Neural progenitor cell (in vitro differentiated cells): ENCODE measurements at regions not wholly inside any gene's neighbourhood (a gene's known extent, or its start where the extent isn't known, plus 50 kb on each side); places are given as distances from the start of the nearest gene placed in this dataset.

ENCODE experiments used
- DNase-seq: peaks from one replicate; pipeline ENCODE4 v3.0.0-alpha.2; 2016; ENCODE audit warnings: low spot score
- H2AFZ ChIP-seq: fragments of 200-600 bp; sonication (generic); replicated peaks from 2 replicates; pipeline ENCODE4 v1.6.1; 2016; ENCODE audit warnings: antibody characterized with exemption
- H3F3A ChIP-seq: fragments of 200-600 bp; sonication (generic); 2 replicates; pipeline ENCODE4 v1.6.1; 2016; ENCODE audit warnings: antibody characterized with exemption, low read depth
- H3K27ac ChIP-seq: fragments of 200-600 bp; sonication (generic); 2 replicates; pipeline ENCODE4 v1.5.1; 2016; ENCODE audit warnings: mild to moderate bottlenecking
- H3K27me3 ChIP-seq: fragments of 200-600 bp; sonication (generic); 2 replicates; pipeline ENCODE4 v1.6.1; 2016; ENCODE audit warnings: mild to moderate bottlenecking, moderate library complexity
- H3K36me3 ChIP-seq: fragments of 200-600 bp; sonication (generic); 2 replicates; pipeline ENCODE4 v1.5.1; 2016
- H3K4me1 ChIP-seq: fragments of 200-600 bp; sonication (generic); 2 replicates; pipeline ENCODE4 v1.6.1; 2016; ENCODE audit warnings: mixed run types
- H3K4me2 ChIP-seq: fragments of 200-600 bp; sonication (generic); 2 replicates; pipeline ENCODE4 v1.6.1; 2016
- H3K4me3 ChIP-seq: fragments of 200-600 bp; sonication (generic); 2 replicates; pipeline ENCODE4 v1.5.1; 2016
- H3K79me2 ChIP-seq: fragments of 200-600 bp; sonication (generic); 2 replicates; pipeline ENCODE4 v1.6.1; 2016; ENCODE audit warnings: low read depth
- H3K9ac ChIP-seq: fragments of 200-600 bp; sonication (generic); 2 replicates; pipeline ENCODE4 v1.6.1; 2016
- H3K9me3 ChIP-seq: fragments of 200-600 bp; sonication (generic); 2 replicates; pipeline ENCODE4 v1.5.1; 2016; ENCODE audit warnings: low read depth
- H4K20me1 ChIP-seq: fragments of 200-600 bp; sonication (generic); 2 replicates; pipeline ENCODE4 v1.6.1; 2016; ENCODE audit warnings: low read depth
- H3K27ac Mint-ChIP-seq: 3 replicates; pipeline ENCODE4 v1.8.0; 2021; ENCODE audit warnings: mixed read lengths
- H3K27me3 Mint-ChIP-seq: 2 replicates; pipeline ENCODE4 v1.8.0; 2022; ENCODE audit warnings: low read depth, mild to moderate bottlenecking, inconsistent platforms, moderate library complexity, mixed read lengths; ENCODE audit not compliant: insufficient read depth
- H3K36me3 Mint-ChIP-seq: 3 replicates; pipeline ENCODE4 v1.8.0; 2021; ENCODE audit warnings: mixed read lengths
- H3K4me1 Mint-ChIP-seq: 3 replicates; pipeline ENCODE4 v1.8.0; 2021; ENCODE audit warnings: mixed read lengths
- H3K4me3 Mint-ChIP-seq: 3 replicates; pipeline ENCODE4 v1.8.0; 2021; ENCODE audit warnings: mild to moderate bottlenecking, moderate library complexity, mixed read lengths
- H3K9me3 Mint-ChIP-seq: 3 replicates; pipeline ENCODE4 v1.8.0; 2020; ENCODE audit warnings: mixed read lengths
- EZH2 ChIP-seq: fragments of 200-600 bp; sonication (generic); IDR thresholded peaks from 2 replicates; pipeline ENCODE4 v1.6.1; 2017; ENCODE audit warnings: antibody characterized with exemption, mild to moderate bottlenecking, moderate library complexity
- EZH2phosphoT487 ChIP-seq: fragments of 200-600 bp; sonication (generic); IDR thresholded peaks from 2 replicates; pipeline ENCODE4 v1.6.1; 2017; ENCODE audit warnings: antibody characterized with exemption
- TF ChIP-seq, protein P1 (sequence below): fragments of 200-600 bp; sonication (generic); IDR thresholded peaks from 2 replicates; pipeline ENCODE4 v1.5.1; 2017; ENCODE audit warnings: antibody characterized with exemption, mild to moderate bottlenecking

DNA sequence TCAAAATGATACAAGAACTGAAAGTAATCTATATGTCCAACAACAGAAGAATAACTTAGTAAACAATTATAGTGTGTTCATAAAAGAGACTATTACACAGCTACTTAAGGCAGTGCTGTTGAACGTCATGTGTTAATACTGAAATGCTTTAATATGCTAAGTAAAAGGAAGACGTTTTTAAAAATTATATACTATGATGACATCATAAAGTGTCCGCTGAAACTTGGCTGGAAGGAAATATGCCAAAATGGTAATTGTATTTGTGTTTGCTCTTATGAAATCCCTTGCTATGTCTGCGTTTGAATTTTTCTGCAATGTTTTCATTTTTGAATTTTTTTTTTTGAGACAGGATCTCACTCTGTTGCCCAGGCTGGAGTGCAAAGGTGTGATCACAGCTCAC lies 679.3 kb downstream of the DHX35 start:
- TF ChIP-seq EZH2phosphoT487 (no peak), EZH2 (no peak)
- TF ChIP-seq, protein P1, sequence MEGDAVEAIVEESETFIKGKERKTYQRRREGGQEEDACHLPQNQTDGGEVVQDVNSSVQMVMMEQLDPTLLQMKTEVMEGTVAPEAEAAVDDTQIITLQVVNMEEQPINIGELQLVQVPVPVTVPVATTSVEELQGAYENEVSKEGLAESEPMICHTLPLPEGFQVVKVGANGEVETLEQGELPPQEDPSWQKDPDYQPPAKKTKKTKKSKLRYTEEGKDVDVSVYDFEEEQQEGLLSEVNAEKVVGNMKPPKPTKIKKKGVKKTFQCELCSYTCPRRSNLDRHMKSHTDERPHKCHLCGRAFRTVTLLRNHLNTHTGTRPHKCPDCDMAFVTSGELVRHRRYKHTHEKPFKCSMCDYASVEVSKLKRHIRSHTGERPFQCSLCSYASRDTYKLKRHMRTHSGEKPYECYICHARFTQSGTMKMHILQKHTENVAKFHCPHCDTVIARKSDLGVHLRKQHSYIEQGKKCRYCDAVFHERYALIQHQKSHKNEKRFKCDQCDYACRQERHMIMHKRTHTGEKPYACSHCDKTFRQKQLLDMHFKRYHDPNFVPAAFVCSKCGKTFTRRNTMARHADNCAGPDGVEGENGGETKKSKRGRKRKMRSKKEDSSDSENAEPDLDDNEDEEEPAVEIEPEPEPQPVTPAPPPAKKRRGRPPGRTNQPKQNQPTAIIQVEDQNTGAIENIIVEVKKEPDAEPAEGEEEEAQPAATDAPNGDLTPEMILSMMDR, result no peak
- H3K9me3 ChIP-seq, result no peaks in the 10 kb centered on the region
- Mint-ChIP-seq H3K27me3 (peaks cover 5% of the 10 kb centered on the region), H3K9me3 (peaks cover 2% of the 10 kb centered on the region), H3K27ac (no peak overlapping the region), H3K4me1 (peaks cover 34% of the 10 kb centered on the region), H3K36me3 (no peaks in the 10 kb centered on the region), H3K4me3 (no peak overlapping the region)
- no peak overlapping the region for H3K27ac ChIP-seq
- peaks cover 25% of the 10 kb centered on the region for H3K4me1 ChIP-seq
- no peak overlapping the region for H3K4me2 ChIP-seq
- H3K36me3 ChIP-seq, result no peaks in the 10 kb centered on the region
- H4K20me1 ChIP-seq, result no peaks in the 10 kb centered on the region
- DNase-seq, result no peak
- H3K27me3 ChIP-seq, result no peaks in the 10 kb centered on the region
- H3F3A ChIP-seq, result peaks cover 9% of the 10 kb centered on the region
- H3K9ac ChIP-seq, result no peak overlapping the region
- no peak overlapping the region for H2AFZ ChIP-seq
- H3K4me3 ChIP-seq, result no peak overlapping the region
- no peaks in the 10 kb centered on the region for H3K79me2 ChIP-seq

DNA sequence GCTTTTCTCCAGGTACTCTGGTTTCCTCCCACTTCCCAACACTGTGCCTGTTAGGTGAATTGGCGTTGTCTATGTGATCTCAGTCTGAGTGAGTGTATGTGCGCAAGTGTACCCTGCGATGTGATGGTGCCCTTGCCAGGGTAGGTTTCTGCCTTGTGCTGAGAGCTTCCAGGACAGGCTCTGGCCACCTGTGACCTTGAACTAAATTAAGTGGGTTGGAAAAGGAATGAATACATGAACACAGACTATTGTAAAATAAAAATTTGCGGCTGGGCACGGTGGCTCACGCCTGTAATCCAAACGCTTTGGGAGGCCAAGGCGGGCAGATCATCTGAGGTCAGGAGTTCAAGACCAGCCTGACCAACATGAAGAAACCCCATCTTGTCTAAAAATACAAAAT lies 678.0 kb downstream of the DHX35 start:
- Histone ChIP-seq H3F3A (peaks cover 4% of the 10 kb centered on the region), H3K27me3 (no peaks in the 10 kb centered on the region), H3K27ac (no peak overlapping the region), H3K4me1 (peaks cover 17% of the 10 kb centered on the region), H3K36me3 (no peaks in the 10 kb centered on the region), H2AFZ (no peak overlapping the region), H3K4me3 (no peak overlapping the region), H3K9ac (no peak overlapping the region), H3K4me2 (no peak overlapping the region), H3K9me3 (no peaks in the 10 kb centered on the region), H3K79me2 (no peaks in the 10 kb centered on the region), H4K20me1 (no peaks in the 10 kb centered on the region)
- peaks cover 4% of the 10 kb centered on the region for H3K27me3 Mint-ChIP-seq
- H3K4me3 Mint-ChIP-seq, result no peak overlapping the region
- TF ChIP-seq, protein P1, result no peak
- TF ChIP-seq EZH2phosphoT487 (no peak), EZH2 (no peak)
- H3K27ac Mint-ChIP-seq, result no peak overlapping the region
- no peak for DNase-seq
- peaks cover 2% of the 10 kb centered on the region for H3K9me3 Mint-ChIP-seq
- H3K4me1 Mint-ChIP-seq, result peaks cover 21% of the 10 kb centered on the region
- H3K36me3 Mint-ChIP-seq, result no peaks in the 10 kb centered on the region

DNA sequence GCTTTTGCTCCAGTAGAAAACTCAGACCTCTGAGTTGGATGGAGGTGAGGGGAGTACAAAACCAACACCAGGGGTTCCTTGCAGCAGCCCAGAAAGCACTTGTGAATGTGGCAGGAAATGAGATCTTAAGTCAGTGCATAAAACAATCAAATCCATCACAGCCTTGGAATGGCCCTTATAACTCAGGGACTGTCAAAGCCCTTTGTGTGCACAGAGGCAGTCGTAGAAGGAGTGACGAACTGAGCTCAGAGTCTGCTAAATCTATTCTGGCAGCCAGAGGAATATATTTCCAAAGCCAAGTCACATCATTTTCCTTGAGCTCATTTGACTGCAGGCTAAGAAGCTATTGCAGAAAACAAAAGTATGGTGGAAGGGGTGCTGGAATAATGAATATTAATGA lies 676.6 kb downstream of the DHX35 start:
- H3K27me3 ChIP-seq, result no peaks in the 10 kb centered on the region
- no peak overlapping the region for H2AFZ ChIP-seq
- no peak overlapping the region for H3K27ac ChIP-seq
- H4K20me1 ChIP-seq, result no peaks in the 10 kb centered on the region
- H3K27me3 Mint-ChIP-seq, result peaks cover 6% of the 10 kb centered on the region
- peaks cover 10% of the 10 kb centered on the region for H3K4me1 ChIP-seq
- H3K4me1 Mint-ChIP-seq, result peaks cover 8% of the 10 kb centered on the region
- H3K4me3 Mint-ChIP-seq, result no peak overlapping the region
- H3K36me3 Mint-ChIP-seq, result no peaks in the 10 kb centered on the region
- no peak overlapping the region for H3K4me3 ChIP-seq
- H3K9ac ChIP-seq, result no peak overlapping the region
- no peaks in the 10 kb centered on the region for H3K79me2 ChIP-seq
- H3K27ac Mint-ChIP-seq, result no peak overlapping the region
- no peak overlapping the region for H3K4me2 ChIP-seq
- H3K9me3 Mint-ChIP-seq, result peaks cover 2% of the 10 kb centered on the region
- no peak for DNase-seq
- TF ChIP-seq EZH2 (no peak), EZH2phosphoT487 (no peak)
- TF ChIP-seq, protein P1, result no peak
- H3F3A ChIP-seq, result no peaks in the 10 kb centered on the region
- no peaks in the 10 kb centered on the region for H3K9me3 ChIP-seq
- H3K36me3 ChIP-seq, result no peaks in the 10 kb centered on the region

DNA sequence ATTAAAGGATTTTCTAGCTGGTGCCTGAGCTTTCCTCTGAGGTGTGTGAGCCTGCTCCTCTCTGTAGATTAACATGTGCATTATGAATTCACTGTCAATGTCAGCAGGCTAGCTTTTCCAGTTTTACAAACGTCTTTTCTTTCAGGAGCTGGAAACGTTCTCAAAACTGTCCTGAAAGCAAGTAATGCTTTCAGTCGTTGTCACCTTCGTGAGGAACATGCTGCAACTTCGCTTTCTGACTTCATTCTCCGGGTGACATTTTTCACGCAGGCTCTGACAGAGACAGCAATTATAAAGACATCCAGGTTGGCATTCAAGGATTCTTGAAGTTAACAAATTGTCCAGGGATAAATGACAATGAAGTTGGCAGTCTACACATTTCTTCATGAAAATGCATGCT lies 671.5 kb downstream of the DHX35 start:
- Histone ChIP-seq H3K9me3 (no peaks in the 10 kb centered on the region), H3K4me1 (peaks cover 4% of the 10 kb centered on the region)

More for the DNA sequence above, 671.5 kb downstream of the DHX35 start:
- Histone ChIP-seq H3K36me3 (no peaks in the 10 kb centered on the region), H3K4me3 (no peak overlapping the region), H3K4me2 (no peak overlapping the region), H3F3A (no peaks in the 10 kb centered on the region), H3K27ac (no peak overlapping the region), H4K20me1 (no peaks in the 10 kb centered on the region), H3K27me3 (no peaks in the 10 kb centered on the region), H3K9ac (no peak overlapping the region), H2AFZ (no peak overlapping the region), H3K79me2 (no peaks in the 10 kb centered on the region)
- no peak overlapping the region for H3K4me3 Mint-ChIP-seq
- no peak overlapping the region for H3K27ac Mint-ChIP-seq
- no peaks in the 10 kb centered on the region for H3K9me3 Mint-ChIP-seq
- H3K36me3 Mint-ChIP-seq, result no peaks in the 10 kb centered on the region
- TF ChIP-seq, protein P1, result no peak
- TF ChIP-seq EZH2 (no peak), EZH2phosphoT487 (no peak)
- DNase-seq, result no peak
- peaks cover 3% of the 10 kb centered on the region for H3K4me1 Mint-ChIP-seq
- H3K27me3 Mint-ChIP-seq, result peaks cover 4% of the 10 kb centered on the region
